Panc1 (cell line): ENCODE measurements at regions not wholly inside any gene's neighbourhood (a gene's known extent, or its start where the extent isn't known, plus 50 kb on each side); places are given as distances from the start of the nearest gene placed in this dataset.
"Not testable (repeated sequence)": the region's sequence is repeated elsewhere in the genome, so short reads cannot be mapped to it uniquely, and the experiment has no call there.

Source experiments
- POLR2AphosphoS5 ChIP-seq: IDR thresholded peaks from 2 replicates; pipeline ENCODE4 v1.6.1; 2012; ENCODE audit warnings: mild to moderate bottlenecking, low read depth, low read length, moderate library complexity
- TF ChIP-seq, protein P1 (sequence below), 2 experiments: IDR thresholded peaks; 2 replicates each; pipeline ENCODE4 v1.6.1; 2011 to 2012; ENCODE audit warnings: low read depth in 2 of 2, control low read depth in 1 of 2, low read length in 1 of 2, mild to moderate bottlenecking in 1 of 2, moderate library complexity in 1 of 2; ENCODE audit not compliant: insufficient read depth in 1 of 2
- TF ChIP-seq, protein P2 (sequence below): fragments of 450-650 bp; IDR thresholded peaks from 2 replicates; pipeline ENCODE4 v1.5.1; 2017; ENCODE audit warnings: mild to moderate bottlenecking

DNA sequence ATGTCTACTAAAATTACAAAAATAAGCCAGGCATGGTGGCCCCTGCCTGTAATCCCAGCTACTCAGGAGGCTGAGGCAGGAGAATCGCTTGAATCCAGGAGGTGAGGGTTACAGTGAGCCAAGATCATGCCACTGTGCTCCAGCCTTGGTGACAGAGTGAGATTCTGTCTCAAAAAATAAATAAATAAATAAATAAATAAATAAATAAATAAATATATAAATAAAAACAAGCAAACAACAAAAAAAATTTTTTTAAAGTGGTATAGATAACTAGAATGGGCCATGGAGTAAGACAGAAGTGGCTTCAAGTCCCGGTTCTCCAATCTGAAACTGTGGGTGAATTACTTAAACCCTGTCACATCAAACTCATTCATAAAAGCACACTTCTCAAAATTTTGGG, 63.0 kb upstream of the DIO2 start:
- TF ChIP-seq, protein P1, sequence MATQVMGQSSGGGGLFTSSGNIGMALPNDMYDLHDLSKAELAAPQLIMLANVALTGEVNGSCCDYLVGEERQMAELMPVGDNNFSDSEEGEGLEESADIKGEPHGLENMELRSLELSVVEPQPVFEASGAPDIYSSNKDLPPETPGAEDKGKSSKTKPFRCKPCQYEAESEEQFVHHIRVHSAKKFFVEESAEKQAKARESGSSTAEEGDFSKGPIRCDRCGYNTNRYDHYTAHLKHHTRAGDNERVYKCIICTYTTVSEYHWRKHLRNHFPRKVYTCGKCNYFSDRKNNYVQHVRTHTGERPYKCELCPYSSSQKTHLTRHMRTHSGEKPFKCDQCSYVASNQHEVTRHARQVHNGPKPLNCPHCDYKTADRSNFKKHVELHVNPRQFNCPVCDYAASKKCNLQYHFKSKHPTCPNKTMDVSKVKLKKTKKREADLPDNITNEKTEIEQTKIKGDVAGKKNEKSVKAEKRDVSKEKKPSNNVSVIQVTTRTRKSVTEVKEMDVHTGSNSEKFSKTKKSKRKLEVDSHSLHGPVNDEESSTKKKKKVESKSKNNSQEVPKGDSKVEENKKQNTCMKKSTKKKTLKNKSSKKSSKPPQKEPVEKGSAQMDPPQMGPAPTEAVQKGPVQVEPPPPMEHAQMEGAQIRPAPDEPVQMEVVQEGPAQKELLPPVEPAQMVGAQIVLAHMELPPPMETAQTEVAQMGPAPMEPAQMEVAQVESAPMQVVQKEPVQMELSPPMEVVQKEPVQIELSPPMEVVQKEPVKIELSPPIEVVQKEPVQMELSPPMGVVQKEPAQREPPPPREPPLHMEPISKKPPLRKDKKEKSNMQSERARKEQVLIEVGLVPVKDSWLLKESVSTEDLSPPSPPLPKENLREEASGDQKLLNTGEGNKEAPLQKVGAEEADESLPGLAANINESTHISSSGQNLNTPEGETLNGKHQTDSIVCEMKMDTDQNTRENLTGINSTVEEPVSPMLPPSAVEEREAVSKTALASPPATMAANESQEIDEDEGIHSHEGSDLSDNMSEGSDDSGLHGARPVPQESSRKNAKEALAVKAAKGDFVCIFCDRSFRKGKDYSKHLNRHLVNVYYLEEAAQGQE (IDR thresholded peaks at IDR 0.05; ENCODE audit: insufficient read depth in 1 of 2, low read depth in 2 of 2, low read length in 1 of 2) = not testable (repeated sequence)
- TF ChIP-seq, protein P2, sequence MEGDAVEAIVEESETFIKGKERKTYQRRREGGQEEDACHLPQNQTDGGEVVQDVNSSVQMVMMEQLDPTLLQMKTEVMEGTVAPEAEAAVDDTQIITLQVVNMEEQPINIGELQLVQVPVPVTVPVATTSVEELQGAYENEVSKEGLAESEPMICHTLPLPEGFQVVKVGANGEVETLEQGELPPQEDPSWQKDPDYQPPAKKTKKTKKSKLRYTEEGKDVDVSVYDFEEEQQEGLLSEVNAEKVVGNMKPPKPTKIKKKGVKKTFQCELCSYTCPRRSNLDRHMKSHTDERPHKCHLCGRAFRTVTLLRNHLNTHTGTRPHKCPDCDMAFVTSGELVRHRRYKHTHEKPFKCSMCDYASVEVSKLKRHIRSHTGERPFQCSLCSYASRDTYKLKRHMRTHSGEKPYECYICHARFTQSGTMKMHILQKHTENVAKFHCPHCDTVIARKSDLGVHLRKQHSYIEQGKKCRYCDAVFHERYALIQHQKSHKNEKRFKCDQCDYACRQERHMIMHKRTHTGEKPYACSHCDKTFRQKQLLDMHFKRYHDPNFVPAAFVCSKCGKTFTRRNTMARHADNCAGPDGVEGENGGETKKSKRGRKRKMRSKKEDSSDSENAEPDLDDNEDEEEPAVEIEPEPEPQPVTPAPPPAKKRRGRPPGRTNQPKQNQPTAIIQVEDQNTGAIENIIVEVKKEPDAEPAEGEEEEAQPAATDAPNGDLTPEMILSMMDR = not testable (repeated sequence)
- not testable (repeated sequence) for TF ChIP-seq POLR2AphosphoS5
